ENCODE measurements at regions not wholly inside any gene's neighbourhood (a gene's known extent, or its start where the extent isn't known, plus 50 kb on each side); places are given as distances from the start of the nearest gene placed in this dataset.

GRCh38 chr7:27459021-27459730 lies 203.5 kb downstream of the HIBADH start:
- H3K9ac ChIP-seq (ENCODE audit: insufficient read depth, low read depth, low read length) = no peak overlapping the region
- no peak overlapping the region for H3K4me3 ChIP-seq (replicated peaks in 1 of 3; ENCODE audit: insufficient read depth in 1 of 3, low read depth in 2 of 3, low read length in 3 of 3)
- FAIRE-seq (no peak), DNase-seq (ENCODE audit: low spot score) (no peak), ATAC-seq (no peak)
- H3K4me2 ChIP-seq (ENCODE audit: low read depth, low read length) = no peak overlapping the region
- H2AFZ ChIP-seq (ENCODE audit: low read length) = no peak overlapping the region
- no peak for TF ChIP-seq RXRA (CRISPR knock-in tag; IDR thresholded peaks at IDR 0.05)
- TF ChIP-seq DMAP1 (CRISPR knock-in tag; IDR thresholded peaks at IDR 0.05) = no peak
- no peak for TF ChIP-seq PRPF4 (IDR thresholded peaks at IDR 0.05; ENCODE audit: low read depth, low read length, poor library complexity, severe bottlenecking)
- TF ChIP-seq ZNF7 (CRISPR knock-in tag; IDR thresholded peaks at IDR 0.05) = no peak
- TF ChIP-seq HNF4G (IDR thresholded peaks at IDR 0.05; ENCODE audit: borderline replicate concordance, low read depth, low read length) = no peak
- no peak for TF ChIP-seq HNF4G (CRISPR knock-in tag; IDR thresholded peaks at IDR 0.05; ENCODE audit: borderline replicate concordance, low read depth)
- TF ChIP-seq ZNF549 (CRISPR knock-in tag; IDR thresholded peaks at IDR 0.05) = no peak
- no peak for TF ChIP-seq ZNF703 (CRISPR knock-in tag; IDR thresholded peaks at IDR 0.05; ENCODE audit: borderline replicate concordance)
- TF ChIP-seq ZNF496 (CRISPR knock-in tag; IDR thresholded peaks at IDR 0.05; ENCODE audit: insufficient replicate concordance) = no peak
- no peak for TF ChIP-seq ZNF574 (CRISPR knock-in tag; IDR thresholded peaks at IDR 0.05)
- TF ChIP-seq ARID5B (CRISPR knock-in tag; IDR thresholded peaks at IDR 0.05) = no peak
- no peak for TF ChIP-seq HIC2 (CRISPR knock-in tag; IDR thresholded peaks at IDR 0.05; ENCODE audit: low read depth)
- TF ChIP-seq MIER3 (CRISPR knock-in tag; IDR thresholded peaks at IDR 0.05; ENCODE audit: borderline replicate concordance) = no peak
- in situ Hi-C loops (cut with HindIII; ENCODE audit: extremely low pct_ligation_motif_present, low pct_unique_long_range_greater_than_20kb) = no loop called here
- ChIA-PET POLR2A (no interaction called here), CTCF (ENCODE audit: low intra/inter-chr PET ratio, low total read pairs) (no interaction called here)
- intact Hi-C loops (cut with micrococcal nuclease; ENCODE audit: unreplicated experiment) = no loop called here
- no peaks in the 10 kb centered on the region for H3K79me2 ChIP-seq (ENCODE audit: insufficient read depth, low read length)
- H3K27ac ChIP-seq (ENCODE audit: extremely low read length, insufficient read depth, low read length) = no peak overlapping the region
- WGBS (ENCODE audit: low lambda C conversion rate) = 57% methylated on average over 4 of the region's 4 CpGs
- no peaks in the 10 kb centered on the region for H3K27me3 ChIP-seq (ENCODE audit: control insufficient read depth in 1 of 2, insufficient read depth in 2 of 2, low read length in 2 of 2)
- no peaks in the 10 kb centered on the region for H3K36me3 ChIP-seq (replicated peaks in 1 of 2; ENCODE audit: control insufficient read depth in 1 of 2, insufficient read depth in 2 of 2, low read length in 2 of 2)
- H3K4me1 ChIP-seq (ENCODE audit: insufficient read depth, low read length) = peaks cover 4% of the 10 kb centered on the region; the same call in 1 of the 2 replicates
- H4K20me1 ChIP-seq (ENCODE audit: insufficient read depth, low read length) = no peaks in the 10 kb centered on the region
- BruUV-seq (replicated peaks) = no TSS peak
- no peaks in the 10 kb centered on the region for H3K9me3 ChIP-seq (ENCODE audit: low read length)
